Stimulated activated CD4-positive, alpha-beta T cell treated with anti-CD3 and anti-CD28 coated beads, Interleukin-2, amount 100 ng/mL, for 24 hours (primary cell): ENCODE measurements at regions not wholly inside any gene's neighbourhood (a gene's known extent, or its start where the extent isn't known, plus 50 kb on each side); places are given as distances from the start of the nearest gene placed in this dataset.

Experiments used
- DNase-seq, 2 donors: peaks; one replicate each; pipeline ENCODE4 v3.0.0-alpha.2; 2020

- DNase-seq = no peak
These were observed 215.3 kb upstream of the ZNF32 start for GRCh38 chr10:43863859-43864591.

GRCh38 chr10:43863270-43863669 lies 214.6 kb upstream of the ZNF32 start:
- no peak for DNase-seq

- no peak for DNase-seq
These were observed 214.1 kb upstream of the ZNF32 start for GRCh38 chr10:43862756-43863155.

GRCh38 chr10:43861966-43862751 lies 213.5 kb upstream of the ZNF32 start:
- DNase-seq = no peak

GRCh38 chr10:43859016-43859525 lies 210.4 kb upstream of the ZNF32 start:
- DNase-seq = no peak

DNA sequence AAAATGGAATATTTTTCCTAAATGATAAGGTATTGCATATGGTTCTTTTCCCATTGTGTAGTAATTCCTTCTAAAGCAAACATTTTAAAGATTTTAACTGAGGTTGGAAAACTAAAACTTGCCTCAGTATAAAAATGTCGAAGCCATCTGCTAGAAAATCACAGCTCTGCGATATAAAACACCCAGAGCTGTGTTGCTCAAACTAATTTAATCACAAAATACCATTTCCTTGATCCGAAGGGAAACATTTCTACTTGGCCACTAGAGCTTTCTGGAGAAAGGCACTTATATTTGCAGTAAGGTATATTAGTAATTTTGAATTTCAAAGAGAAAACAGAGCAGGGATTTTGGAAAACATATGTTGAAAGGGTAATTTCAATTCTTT lies 209.2 kb upstream of the ZNF32 start:
- DNase-seq = no peak

- no peak for DNase-seq
These were observed 208.7 kb upstream of the ZNF32 start for GRCh38 chr10:43857206-43857930.

DNA sequence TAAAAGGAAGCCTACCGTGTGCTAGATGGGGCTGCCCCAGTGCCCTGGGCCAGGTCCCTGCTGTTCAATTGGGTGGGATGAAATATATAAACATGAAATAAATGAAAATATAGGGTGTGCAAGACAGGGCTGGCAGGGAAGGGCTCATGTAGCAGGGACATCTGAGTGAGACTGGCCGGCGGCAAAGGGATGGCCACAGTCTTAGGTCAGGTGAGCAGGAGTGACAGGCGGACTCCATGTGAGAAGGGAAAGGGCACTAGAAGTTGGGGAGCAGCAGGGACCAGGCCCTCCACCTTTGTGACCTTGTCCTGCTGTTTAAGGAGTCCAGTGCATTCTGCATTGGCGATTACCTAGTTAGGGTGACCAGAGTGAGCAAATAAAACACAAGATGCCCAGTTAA lies 207.6 kb upstream of the ZNF32 start:
- no peak for DNase-seq

- no peak for DNase-seq
These were observed 207.1 kb upstream of the ZNF32 start for GRCh38 chr10:43855667-43856210.

DNA sequence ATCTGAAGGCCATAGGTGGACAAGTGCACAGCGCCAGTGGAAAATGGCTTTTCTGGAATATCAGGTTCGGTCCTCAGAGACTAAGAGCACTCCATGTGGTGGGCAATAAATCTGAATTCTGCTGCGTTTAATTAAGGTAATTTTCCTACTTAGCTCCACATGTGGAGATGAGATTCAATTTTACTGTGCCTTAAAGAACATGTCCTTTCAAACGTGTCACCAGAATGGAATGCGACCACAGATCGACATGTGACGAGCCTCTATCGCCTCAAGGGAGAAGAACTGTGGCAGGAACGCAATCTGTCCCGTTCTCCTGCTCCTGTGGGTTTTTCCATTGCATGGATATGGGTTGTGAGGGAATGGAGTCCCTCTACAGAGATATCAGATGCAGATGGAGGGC lies 205.3 kb upstream of the ZNF32 start:
- no peak for DNase-seq

- DNase-seq = no peak
These were observed 204.7 kb upstream of the ZNF32 start for GRCh38 chr10:43853369-43853768.

DNA sequence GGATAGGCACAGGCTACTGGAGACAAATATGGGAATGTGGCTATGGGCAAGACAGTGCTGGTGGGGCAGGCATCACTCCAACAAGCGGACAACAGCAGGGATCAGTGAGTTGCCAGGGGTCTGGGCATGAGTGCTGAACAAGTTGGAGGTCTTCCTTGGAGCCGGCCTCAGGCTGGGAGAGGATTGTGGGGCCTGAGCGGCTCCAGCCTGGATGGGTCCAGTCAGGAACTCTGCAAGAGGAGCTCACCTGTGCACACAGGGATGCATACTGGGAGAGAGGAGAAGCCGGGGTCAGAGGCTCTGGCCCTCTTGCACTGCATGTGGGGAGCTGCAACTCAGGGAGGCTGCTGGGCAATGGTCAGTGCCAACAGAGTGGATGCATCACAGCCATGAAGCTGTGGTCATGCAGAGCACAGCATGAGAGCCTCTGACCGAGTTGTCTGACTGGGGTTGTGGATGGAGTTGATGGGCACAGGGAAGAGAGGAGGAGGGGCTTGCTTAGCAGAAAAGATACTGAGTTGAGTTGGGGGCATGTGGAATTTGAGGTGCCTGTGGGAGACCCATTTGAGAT lies 204.0 kb upstream of the ZNF32 start:
- no peak for DNase-seq

DNA sequence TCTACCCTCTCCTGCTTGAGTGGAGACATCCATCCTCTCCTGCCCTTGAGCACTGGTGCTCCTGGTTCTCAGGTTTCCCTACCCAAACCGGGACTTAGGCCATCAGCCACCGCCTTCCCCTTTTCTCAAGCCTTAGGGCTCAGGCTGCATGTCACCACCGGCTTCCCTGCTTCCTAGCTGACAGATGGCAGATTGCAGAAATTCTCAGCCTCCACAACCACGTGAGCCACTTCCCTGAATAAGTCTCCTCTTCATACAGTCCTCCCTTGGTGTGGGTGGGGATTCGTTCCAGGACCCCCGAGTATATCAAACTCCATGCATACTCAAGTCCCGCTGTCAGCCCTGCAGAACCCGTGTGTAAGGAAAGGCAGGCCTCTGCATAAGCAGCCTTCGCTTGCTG lies 203.5 kb upstream of the ZNF32 start:
- DNase-seq = no peak

GRCh38 chr10:43851030-43851429 lies 202.3 kb upstream of the ZNF32 start:
- DNase-seq = no peak

DNA sequence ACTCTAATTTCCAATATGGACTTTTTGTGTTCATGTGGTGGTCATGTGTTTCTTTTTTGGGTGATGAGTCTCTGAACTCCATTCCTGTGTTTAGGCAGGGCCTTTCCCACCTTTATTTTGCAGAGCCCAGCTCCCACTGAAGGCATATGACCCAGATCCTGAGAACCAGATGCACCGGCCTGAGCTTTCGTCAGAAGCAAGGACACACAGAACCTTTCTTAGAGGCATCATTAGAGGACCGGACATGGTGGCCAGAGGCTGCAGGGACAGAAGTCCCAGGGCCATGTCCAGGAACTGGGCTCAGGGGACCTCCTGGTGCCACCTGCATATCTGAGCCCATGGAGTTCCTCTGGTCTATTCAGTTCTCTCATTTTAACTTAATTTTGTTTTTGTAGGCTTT lies 200.9 kb upstream of the ZNF32 start:
- no peak for DNase-seq

DNA sequence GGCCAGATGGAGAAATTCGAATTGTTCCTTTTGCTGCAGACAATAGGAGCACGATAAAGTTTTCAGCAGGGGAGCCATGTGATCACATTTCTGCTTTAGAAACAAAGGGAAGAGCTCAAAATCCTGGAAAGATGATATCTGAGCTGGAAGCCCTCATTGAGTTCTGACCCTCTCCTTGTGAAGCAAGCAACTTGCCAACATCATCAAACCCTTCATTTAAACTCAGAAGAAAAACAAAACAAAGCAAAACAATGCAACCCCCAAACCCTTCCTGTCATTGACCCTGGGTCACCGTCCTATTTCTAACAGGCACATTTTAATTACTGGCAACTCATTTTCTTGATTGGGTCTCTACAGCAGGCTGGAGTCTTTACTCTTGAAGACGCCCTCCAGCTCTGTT lies 198.3 kb upstream of the ZNF32 start:
- DNase-seq = no peak

DNA sequence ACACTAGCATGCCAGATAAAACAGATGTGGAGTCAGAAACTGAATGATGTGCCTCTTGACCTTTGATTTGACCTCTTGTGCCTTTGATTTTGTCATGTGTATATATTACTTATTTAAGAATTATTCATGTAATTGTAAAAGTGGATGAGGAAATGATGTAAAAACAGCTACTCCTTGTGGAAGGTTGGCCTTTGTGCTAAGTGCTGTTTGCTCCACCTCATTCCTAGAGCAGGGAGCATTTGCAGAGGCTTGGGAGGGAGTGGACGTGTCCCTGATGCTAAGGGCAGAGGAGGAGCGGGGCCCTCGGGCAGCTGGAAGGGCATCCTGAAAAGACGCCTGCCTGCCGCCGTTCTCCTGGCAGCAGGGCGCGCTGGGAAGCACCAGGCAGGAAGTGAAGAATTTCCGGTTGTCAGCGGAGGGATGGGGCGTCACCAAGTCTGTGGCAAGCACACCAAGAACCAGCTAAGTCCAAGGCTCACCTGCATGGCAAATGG lies 197.6 kb upstream of the ZNF32 start:
- DNase-seq = peak; percentile 39 to 60

DNA sequence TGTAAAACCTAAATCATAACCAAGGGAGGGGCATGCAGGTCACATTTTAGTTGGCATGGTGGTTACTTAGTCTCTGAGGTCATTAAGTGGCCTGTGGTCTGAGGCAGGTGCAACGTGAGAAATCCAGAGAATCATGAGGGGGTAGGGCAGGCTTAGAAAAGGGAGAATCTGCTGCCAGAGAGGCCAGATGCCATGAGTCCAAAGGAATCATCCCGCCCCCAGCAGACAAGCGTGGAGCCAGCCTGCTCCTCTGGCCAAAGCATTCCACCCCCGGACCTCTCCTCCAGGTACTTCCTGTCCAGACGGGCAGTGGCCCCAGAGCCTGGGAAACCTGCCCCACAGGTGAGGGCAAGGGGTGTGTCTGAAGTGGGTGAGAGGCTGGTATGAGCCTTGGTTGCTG lies 196.4 kb upstream of the ZNF32 start:
- no peak for DNase-seq

- DNase-seq = no peak
These were observed 195.5 kb upstream of the ZNF32 start for GRCh38 chr10:43844221-43844620.

DNA sequence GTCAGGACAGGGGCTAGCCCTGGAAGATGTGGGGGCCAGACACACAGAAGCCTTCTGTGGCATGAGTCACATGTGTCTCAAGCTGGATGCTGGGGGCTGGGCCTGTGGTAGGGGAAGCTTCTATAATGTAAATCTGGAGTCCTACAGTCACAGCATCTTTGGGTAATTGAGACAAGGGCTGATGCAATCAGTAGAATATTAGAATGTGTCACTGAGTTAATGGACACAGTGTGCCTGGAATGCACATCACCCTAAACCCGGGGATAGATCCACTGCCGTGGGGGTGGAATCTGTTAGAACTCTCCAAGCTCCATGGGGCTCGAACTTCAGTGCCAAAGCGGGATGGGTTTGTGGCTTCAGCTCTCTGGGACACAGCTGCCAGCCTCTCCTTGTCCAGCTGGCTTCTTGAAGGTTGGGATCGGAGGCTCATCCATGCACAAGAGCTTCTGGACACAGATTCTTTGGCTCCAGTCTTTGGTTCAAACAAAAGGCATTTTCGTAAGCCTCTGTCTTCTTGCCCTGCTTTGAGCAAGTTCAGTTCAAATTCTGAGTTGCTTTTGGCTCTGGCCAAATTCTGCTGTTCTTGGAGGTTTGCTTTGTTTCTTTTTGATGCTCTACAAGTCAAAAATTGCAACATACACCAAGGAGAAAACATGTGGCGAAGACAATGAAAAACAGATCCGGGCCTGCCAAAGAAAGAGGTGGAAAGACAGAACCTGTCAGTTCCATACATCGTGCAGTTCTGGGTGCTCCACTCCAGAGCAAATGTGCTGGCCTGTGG lies 194.8 kb upstream of the ZNF32 start:
- no peak for DNase-seq

DNA sequence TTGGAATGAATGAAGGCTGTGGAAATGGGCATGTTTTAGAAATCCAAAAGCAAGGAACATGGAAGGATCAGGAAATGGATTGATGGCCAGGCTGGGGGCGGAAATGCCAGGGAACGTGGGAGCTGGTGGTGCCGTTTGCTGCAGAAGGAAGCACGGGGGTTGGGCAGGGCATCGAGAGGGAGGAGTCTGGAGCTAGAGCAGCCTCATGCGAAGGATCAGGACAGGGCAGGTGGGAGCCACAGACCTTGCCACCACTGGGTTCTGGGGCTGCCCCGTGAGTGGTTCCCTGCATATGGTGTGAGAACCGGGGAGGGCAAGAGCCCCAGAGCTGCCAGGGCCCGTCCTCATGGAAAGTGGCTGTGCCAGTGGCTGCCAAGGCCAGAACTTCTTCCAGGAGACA lies 193.8 kb upstream of the ZNF32 start:
- DNase-seq = no peak

- no peak for DNase-seq
These were observed 193.4 kb upstream of the ZNF32 start for GRCh38 chr10:43842072-43842471.
